GM23338 (cell line): ENCODE measurements at regions not wholly inside any gene's neighbourhood (a gene's known extent, or its start where the extent isn't known, plus 50 kb on each side); places are given as distances from the start of the nearest gene placed in this dataset.

Source experiments
- ATAC-seq: fragments of 200-7000 bp; cut with Tn5 transposase; 3 replicates; pipeline ENCODE4 v1.9.1; 2020
- DNase-seq: peaks from one replicate; pipeline ENCODE4 v3.0.0-alpha.2; 2015; ENCODE audit warnings: low spot score
- H2AFZ ChIP-seq: fragments of 200-600 bp; sonication (generic); 2 replicates; pipeline ENCODE4 v1.8.0; 2016; ENCODE audit warnings: antibody characterized with exemption, mild to moderate bottlenecking, moderate library complexity
- H3F3A ChIP-seq: fragments of 200-600 bp; sonication (generic); replicated peaks from 2 replicates; pipeline ENCODE4 v1.8.0; 2017; ENCODE audit warnings: antibody characterized with exemption, mixed run types, low read depth
- H3K27ac ChIP-seq: fragments of 200-600 bp; sonication (generic); 2 replicates; pipeline ENCODE4 v1.6.1; 2016; ENCODE audit warnings: low read depth
- H3K27me3 ChIP-seq: fragments of 200-600 bp; sonication (generic); 2 replicates; pipeline ENCODE4 v1.8.0; 2016; ENCODE audit warnings: mild to moderate bottlenecking, mixed run types, moderate library complexity; ENCODE audit not compliant: insufficient read depth
- H3K36me3 ChIP-seq: fragments of 200-600 bp; sonication (generic); 2 replicates; pipeline ENCODE4 v1.8.0; 2016; ENCODE audit warnings: mild to moderate bottlenecking; ENCODE audit not compliant: insufficient read depth
- H3K4me1 ChIP-seq: fragments of 200-600 bp; sonication (generic); 2 replicates; pipeline ENCODE4 v1.8.0; 2016; ENCODE audit warnings: mild to moderate bottlenecking, moderate library complexity; ENCODE audit not compliant: insufficient read depth
- H3K4me2 ChIP-seq: fragments of 200-600 bp; sonication (generic); 2 replicates; pipeline ENCODE4 v1.7.1; 2017; ENCODE audit warnings: mixed run types
- H3K4me3 ChIP-seq: fragments of 200-600 bp; sonication (generic); 2 replicates; pipeline ENCODE4 v1.6.1; 2016; ENCODE audit warnings: mixed run types
- H3K79me2 ChIP-seq: fragments of 200-600 bp; sonication (generic); replicated peaks from 2 replicates; pipeline ENCODE4 v1.8.0; 2017; ENCODE audit warnings: mild to moderate bottlenecking; ENCODE audit not compliant: insufficient read depth
- H3K9me2 ChIP-seq: fragments of 200-600 bp; sonication (generic); 2 replicates; pipeline ENCODE4 v1.8.0; 2017; ENCODE audit not compliant: insufficient read depth
- H4K20me1 ChIP-seq: fragments of 200-600 bp; sonication (generic); replicated peaks from 2 replicates; pipeline ENCODE4 v1.8.0; 2017; ENCODE audit warnings: mild to moderate bottlenecking; ENCODE audit not compliant: insufficient read depth
- H3K27ac Mint-ChIP-seq: 2 replicates; pipeline ENCODE4 v1.8.0; 2020; ENCODE audit warnings: inconsistent platforms, mild to moderate bottlenecking, moderate library complexity, mixed read lengths
- H3K27me3 Mint-ChIP-seq: 3 replicates; pipeline ENCODE4 v1.8.0; 2022; ENCODE audit warnings: low read depth, mild to moderate bottlenecking, moderate library complexity, mixed read lengths, inconsistent platforms; ENCODE audit not compliant: insufficient read depth, poor library complexity
- H3K36me3 Mint-ChIP-seq: 3 replicates; pipeline ENCODE4 v1.8.0; 2021; ENCODE audit warnings: low read depth, mild to moderate bottlenecking, inconsistent platforms, moderate library complexity, mixed read lengths
- H3K4me1 Mint-ChIP-seq: 3 replicates; pipeline ENCODE4 v1.8.0; 2020; ENCODE audit warnings: mild to moderate bottlenecking, inconsistent platforms, mixed read lengths
- H3K4me3 Mint-ChIP-seq: 3 replicates; pipeline ENCODE4 v1.8.0; 2021; ENCODE audit warnings: moderate library complexity, mild to moderate bottlenecking, inconsistent platforms, mixed read lengths
- H3K9me3 Mint-ChIP-seq: 3 replicates; pipeline ENCODE4 v1.8.0; 2020; ENCODE audit warnings: moderate library complexity, mild to moderate bottlenecking, inconsistent platforms, mixed read lengths
- EZH2 ChIP-seq: fragments of 200-600 bp; sonication (generic); IDR thresholded peaks from one replicate; pipeline ENCODE4 v1.8.0; 2017; ENCODE audit warnings: antibody characterized with exemption, mild to moderate bottlenecking, low read depth; ENCODE audit not compliant: unreplicated experiment
- EZH2phosphoT487 ChIP-seq: fragments of 200-600 bp; sonication (generic); IDR thresholded peaks from one replicate; pipeline ENCODE4 v1.8.1; 2018; ENCODE audit warnings: antibody characterized with exemption; ENCODE audit not compliant: unreplicated experiment
- JUNB ChIP-seq: IDR thresholded peaks from one replicate; pipeline ENCODE4 v1.6.1; 2016; ENCODE audit warnings: antibody characterized with exemption; ENCODE audit not compliant: unreplicated experiment
- NANOG ChIP-seq: IDR thresholded peaks from 2 replicates; pipeline ENCODE4 v1.6.1; 2016; ENCODE audit warnings: antibody characterized with exemption, borderline replicate concordance
- POLR2AphosphoS5 ChIP-seq: IDR thresholded peaks from 2 replicates; pipeline ENCODE4 v1.6.1; 2016; ENCODE audit warnings: antibody characterized with exemption, low read depth
- STAT1 ChIP-seq: IDR thresholded peaks from one replicate; pipeline ENCODE4 v1.6.1; 2016; ENCODE audit warnings: antibody characterized with exemption; ENCODE audit not compliant: unreplicated experiment
- ZNF114 ChIP-seq: fragments of 250-450 bp; sonication (Bioruptor Pico); IDR thresholded peaks from 2 replicates; pipeline ENCODE4 v1.5.0; 2020; ENCODE audit warnings: mild to moderate bottlenecking, moderate library complexity
- ZNF331 ChIP-seq: fragments of 250-450 bp; sonication (Bioruptor Pico); IDR thresholded peaks from 2 replicates; pipeline ENCODE4 v1.5.0; 2020; ENCODE audit warnings: low read depth, mild to moderate bottlenecking, moderate library complexity
- TF ChIP-seq, protein P1 (sequence below): IDR thresholded peaks from 2 replicates; pipeline ENCODE4 v1.6.1; 2016; ENCODE audit warnings: antibody characterized with exemption
- TF ChIP-seq, protein P2 (sequence below): fragments of 250-450 bp; sonication (Bioruptor Pico); IDR thresholded peaks from 2 replicates; pipeline ENCODE4 v1.5.0; 2020; ENCODE audit warnings: mild to moderate bottlenecking, moderate library complexity
- TF ChIP-seq, protein P3 (sequence below): IDR thresholded peaks from one replicate; pipeline ENCODE4 v1.6.1; 2018; ENCODE audit warnings: antibody characterized with exemption; ENCODE audit not compliant: unreplicated experiment
- TF ChIP-seq, protein P4 (sequence below), 2 experiments: fragments of 200-600 bp in 1 of 2; sonication (generic) in 1 of 2; conservative IDR thresholded peaks; 2 replicates each; pipeline versions ENCODE4 v1.5.1 to v1.6.1; 2016 to 2017; ENCODE audit warnings: antibody characterized with exemption in 2 of 2, low read depth in 2 of 2, mild to moderate bottlenecking in 2 of 2, moderate library complexity in 1 of 2

DNA sequence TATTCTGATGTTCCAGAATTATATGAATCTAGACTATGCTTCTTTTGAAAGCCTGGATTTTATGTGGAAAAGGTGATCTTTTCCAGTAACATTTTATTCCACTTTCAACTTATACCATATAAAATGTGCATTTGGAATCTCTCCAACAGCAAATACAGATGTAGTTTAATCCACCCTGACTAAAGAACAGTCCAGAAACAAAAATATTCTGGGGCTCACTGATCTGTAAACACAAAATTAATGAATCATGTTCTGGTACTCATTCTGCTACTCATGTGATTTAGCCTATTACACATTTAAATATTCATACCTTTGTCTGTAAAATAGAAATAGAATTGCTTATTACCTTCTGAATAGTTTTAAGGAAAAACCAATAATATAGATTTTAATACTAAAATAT lies 125.8 kb downstream of the ARRDC3 start (continued):
- TF ChIP-seq, protein P1, sequence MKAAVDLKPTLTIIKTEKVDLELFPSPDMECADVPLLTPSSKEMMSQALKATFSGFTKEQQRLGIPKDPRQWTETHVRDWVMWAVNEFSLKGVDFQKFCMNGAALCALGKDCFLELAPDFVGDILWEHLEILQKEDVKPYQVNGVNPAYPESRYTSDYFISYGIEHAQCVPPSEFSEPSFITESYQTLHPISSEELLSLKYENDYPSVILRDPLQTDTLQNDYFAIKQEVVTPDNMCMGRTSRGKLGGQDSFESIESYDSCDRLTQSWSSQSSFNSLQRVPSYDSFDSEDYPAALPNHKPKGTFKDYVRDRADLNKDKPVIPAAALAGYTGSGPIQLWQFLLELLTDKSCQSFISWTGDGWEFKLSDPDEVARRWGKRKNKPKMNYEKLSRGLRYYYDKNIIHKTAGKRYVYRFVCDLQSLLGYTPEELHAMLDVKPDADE: no peak
- no peak for TF ChIP-seq EZH2

DNA sequence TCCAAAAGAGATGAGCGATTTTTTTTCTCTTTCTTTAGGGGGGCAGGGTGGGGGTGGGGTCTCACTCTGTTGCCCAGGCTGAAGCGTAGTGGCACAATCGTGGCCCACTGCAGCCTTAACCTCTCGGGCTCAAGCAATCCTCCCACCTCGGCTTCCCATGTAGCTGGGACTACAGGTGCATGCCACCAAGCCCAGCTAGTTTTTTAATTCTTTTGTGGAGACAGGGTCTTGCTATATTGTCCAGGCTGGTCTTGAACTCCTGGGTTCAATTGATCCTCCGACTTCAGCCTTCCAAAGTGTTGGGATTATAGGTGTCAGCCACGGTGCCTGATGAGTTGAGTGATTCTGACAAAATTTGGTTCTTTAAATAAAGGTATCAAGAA lies 127.0 kb downstream of the ARRDC3 start:
- Histone ChIP-seq H3F3A (no peaks in the 10 kb centered on the region), H3K4me1 (no peaks in the 10 kb centered on the region), H4K20me1 (no peaks in the 10 kb centered on the region), H3K27me3 (no peaks in the 10 kb centered on the region), H3K27ac (no peak overlapping the region), H2AFZ (no peak overlapping the region), H3K36me3 (no peaks in the 10 kb centered on the region), H3K79me2 (no peaks in the 10 kb centered on the region), H3K9me2 (no peaks in the 10 kb centered on the region), H3K4me3 (no peak overlapping the region), H3K4me2 (no peak overlapping the region)
- H3K27ac Mint-ChIP-seq: no peak overlapping the region
- H3K4me3 Mint-ChIP-seq: no peak overlapping the region
- no peak for DNase-seq
- no peaks in the 10 kb centered on the region for H3K36me3 Mint-ChIP-seq
- H3K9me3 Mint-ChIP-seq: no peaks in the 10 kb centered on the region
- no peak for ATAC-seq
- H3K27me3 Mint-ChIP-seq: no peaks in the 10 kb centered on the region
- H3K4me1 Mint-ChIP-seq: no peaks in the 10 kb centered on the region
- TF ChIP-seq STAT1: no peak
- no peak for TF ChIP-seq EZH2phosphoT487
- TF ChIP-seq, protein P2, sequence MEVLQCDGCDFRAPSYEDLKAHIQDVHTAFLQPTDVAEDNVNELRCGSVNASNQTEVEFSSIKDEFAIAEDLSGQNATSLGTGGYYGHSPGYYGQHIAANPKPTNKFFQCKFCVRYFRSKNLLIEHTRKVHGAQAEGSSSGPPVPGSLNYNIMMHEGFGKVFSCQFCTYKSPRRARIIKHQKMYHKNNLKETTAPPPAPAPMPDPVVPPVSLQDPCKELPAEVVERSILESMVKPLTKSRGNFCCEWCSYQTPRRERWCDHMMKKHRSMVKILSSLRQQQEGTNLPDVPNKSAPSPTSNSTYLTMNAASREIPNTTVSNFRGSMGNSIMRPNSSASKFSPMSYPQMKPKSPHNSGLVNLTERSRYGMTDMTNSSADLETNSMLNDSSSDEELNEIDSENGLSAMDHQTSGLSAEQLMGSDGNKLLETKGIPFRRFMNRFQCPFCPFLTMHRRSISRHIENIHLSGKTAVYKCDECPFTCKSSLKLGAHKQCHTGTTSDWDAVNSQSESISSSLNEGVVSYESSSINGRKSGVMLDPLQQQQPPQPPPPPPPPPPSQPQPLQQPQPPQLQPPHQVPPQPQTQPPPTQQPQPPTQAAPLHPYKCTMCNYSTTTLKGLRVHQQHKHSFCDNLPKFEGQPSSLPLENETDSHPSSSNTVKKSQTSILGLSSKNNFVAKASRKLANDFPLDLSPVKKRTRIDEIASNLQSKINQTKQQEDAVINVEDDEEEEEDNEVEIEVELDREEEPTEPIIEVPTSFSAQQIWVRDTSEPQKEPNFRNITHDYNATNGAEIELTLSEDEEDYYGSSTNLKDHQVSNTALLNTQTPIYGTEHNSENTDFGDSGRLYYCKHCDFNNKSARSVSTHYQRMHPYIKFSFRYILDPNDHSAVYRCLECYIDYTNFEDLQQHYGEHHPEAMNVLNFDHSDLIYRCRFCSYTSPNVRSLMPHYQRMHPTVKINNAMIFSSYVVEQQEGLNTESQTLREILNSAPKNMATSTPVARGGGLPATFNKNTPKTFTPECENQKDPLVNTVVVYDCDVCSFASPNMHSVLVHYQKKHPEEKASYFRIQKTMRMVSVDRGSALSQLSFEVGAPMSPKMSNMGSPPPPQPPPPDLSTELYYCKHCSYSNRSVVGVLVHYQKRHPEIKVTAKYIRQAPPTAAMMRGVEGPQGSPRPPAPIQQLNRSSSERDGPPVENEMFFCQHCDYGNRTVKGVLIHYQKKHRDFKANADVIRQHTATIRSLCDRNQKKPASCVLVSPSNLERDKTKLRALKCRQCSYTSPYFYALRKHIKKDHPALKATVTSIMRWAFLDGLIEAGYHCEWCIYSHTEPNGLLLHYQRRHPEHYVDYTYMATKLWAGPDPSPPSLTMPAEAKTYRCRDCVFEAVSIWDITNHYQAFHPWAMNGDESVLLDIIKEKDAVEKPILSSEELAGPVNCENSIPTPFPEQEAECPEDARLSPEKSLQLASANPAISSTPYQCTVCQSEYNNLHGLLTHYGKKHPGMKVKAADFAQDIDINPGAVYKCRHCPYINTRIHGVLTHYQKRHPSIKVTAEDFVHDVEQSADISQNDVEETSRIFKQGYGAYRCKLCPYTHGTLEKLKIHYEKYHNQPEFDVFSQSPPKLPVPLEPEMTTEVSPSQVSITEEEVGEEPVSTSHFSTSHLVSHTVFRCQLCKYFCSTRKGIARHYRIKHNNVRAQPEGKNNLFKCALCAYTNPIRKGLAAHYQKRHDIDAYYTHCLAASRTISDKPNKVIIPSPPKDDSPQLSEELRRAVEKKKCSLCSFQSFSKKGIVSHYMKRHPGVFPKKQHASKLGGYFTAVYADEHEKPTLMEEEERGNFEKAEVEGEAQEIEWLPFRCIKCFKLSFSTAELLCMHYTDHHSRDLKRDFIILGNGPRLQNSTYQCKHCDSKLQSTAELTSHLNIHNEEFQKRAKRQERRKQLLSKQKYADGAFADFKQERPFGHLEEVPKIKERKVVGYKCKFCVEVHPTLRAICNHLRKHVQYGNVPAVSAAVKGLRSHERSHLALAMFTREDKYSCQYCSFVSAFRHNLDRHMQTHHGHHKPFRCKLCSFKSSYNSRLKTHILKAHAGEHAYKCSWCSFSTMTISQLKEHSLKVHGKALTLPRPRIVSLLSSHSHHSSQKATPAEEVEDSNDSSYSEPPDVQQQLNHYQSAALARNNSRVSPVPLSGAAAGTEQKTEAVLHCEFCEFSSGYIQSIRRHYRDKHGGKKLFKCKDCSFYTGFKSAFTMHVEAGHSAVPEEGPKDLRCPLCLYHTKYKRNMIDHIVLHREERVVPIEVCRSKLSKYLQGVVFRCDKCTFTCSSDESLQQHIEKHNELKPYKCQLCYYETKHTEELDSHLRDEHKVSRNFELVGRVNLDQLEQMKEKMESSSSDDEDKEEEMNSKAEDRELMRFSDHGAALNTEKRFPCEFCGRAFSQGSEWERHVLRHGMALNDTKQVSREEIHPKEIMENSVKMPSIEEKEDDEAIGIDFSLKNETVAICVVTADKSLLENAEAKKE (CRISPR knock-in tag): no peak
- TF ChIP-seq ZNF331 (CRISPR knock-in tag): no peak
- TF ChIP-seq JUNB: no peak
- no peak for TF ChIP-seq NANOG
- TF ChIP-seq, protein P1: no peak
- TF ChIP-seq EZH2: no peak
- TF ChIP-seq, protein P3, sequence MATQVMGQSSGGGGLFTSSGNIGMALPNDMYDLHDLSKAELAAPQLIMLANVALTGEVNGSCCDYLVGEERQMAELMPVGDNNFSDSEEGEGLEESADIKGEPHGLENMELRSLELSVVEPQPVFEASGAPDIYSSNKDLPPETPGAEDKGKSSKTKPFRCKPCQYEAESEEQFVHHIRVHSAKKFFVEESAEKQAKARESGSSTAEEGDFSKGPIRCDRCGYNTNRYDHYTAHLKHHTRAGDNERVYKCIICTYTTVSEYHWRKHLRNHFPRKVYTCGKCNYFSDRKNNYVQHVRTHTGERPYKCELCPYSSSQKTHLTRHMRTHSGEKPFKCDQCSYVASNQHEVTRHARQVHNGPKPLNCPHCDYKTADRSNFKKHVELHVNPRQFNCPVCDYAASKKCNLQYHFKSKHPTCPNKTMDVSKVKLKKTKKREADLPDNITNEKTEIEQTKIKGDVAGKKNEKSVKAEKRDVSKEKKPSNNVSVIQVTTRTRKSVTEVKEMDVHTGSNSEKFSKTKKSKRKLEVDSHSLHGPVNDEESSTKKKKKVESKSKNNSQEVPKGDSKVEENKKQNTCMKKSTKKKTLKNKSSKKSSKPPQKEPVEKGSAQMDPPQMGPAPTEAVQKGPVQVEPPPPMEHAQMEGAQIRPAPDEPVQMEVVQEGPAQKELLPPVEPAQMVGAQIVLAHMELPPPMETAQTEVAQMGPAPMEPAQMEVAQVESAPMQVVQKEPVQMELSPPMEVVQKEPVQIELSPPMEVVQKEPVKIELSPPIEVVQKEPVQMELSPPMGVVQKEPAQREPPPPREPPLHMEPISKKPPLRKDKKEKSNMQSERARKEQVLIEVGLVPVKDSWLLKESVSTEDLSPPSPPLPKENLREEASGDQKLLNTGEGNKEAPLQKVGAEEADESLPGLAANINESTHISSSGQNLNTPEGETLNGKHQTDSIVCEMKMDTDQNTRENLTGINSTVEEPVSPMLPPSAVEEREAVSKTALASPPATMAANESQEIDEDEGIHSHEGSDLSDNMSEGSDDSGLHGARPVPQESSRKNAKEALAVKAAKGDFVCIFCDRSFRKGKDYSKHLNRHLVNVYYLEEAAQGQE: no peak
- TF ChIP-seq, protein P4, sequence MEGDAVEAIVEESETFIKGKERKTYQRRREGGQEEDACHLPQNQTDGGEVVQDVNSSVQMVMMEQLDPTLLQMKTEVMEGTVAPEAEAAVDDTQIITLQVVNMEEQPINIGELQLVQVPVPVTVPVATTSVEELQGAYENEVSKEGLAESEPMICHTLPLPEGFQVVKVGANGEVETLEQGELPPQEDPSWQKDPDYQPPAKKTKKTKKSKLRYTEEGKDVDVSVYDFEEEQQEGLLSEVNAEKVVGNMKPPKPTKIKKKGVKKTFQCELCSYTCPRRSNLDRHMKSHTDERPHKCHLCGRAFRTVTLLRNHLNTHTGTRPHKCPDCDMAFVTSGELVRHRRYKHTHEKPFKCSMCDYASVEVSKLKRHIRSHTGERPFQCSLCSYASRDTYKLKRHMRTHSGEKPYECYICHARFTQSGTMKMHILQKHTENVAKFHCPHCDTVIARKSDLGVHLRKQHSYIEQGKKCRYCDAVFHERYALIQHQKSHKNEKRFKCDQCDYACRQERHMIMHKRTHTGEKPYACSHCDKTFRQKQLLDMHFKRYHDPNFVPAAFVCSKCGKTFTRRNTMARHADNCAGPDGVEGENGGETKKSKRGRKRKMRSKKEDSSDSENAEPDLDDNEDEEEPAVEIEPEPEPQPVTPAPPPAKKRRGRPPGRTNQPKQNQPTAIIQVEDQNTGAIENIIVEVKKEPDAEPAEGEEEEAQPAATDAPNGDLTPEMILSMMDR (conservative IDR thresholded peaks at IDR 0.05; ENCODE audit: low read depth in 2 of 2): no peak
- no peak for TF ChIP-seq POLR2AphosphoS5
- TF ChIP-seq ZNF114 (CRISPR knock-in tag): no peak
